ENCODE measurements at regions not wholly inside any gene's neighbourhood (a gene's known extent, or its start where the extent isn't known, plus 50 kb on each side); places are given as distances from the start of the nearest gene placed in this dataset.
"Not testable (repeated sequence)": the region's sequence is repeated elsewhere in the genome, so short reads cannot be mapped to it uniquely, and the experiment has no call there.

DNA sequence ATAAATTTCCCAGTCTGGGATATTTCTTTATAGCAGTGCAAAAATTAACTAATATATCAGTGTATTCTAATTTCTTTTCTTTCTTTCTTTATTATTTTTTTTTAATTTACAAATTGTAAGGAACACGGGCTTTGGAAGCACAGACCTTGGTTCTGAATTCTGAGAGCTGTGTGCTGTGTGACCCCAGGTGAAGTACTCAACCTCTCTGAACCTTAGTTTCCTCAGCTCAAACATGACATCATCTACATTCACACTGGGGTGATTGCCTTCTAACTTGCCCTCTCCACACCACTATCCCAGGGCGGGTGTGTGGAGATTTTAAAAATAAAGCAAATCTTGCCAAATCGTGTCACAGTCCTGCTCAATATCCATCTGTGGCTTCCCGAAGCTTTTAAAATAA lies 282.8 kb downstream of the C12orf75 start:
- no peak overlapping the region for H3K9ac ChIP-seq (ENCODE audit: low read depth, low read length)
- no peaks in the 10 kb centered on the region for H3K9me3 ChIP-seq (ENCODE audit: control insufficient read depth, insufficient read depth, low read length)
- H3K4me1 ChIP-seq (ENCODE audit: insufficient read depth, low read length): peaks cover 7% of the 10 kb centered on the region
- H3K36me3 ChIP-seq (ENCODE audit: insufficient read depth, low read length): no peaks in the 10 kb centered on the region

DNA sequence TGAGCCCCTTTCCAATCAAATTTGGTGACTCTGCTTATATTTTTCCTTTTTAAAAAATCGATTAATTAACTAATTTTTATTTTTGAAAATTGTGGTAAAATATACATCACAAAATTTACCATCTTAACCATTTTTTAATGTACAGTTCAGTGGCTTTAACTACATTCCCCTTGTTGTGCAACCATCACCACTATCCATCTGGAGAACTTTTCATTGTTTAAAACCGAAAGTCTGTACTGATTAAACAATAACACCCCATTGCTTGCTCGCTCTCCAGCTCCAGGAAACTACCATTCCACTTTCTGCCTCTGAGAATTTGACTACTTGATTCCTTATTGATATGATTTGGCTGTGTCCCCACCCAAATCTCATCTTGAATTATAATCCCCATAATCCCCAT lies 283.4 kb downstream of the C12orf75 start:
- H3K9me3 ChIP-seq (ENCODE audit: control insufficient read depth, insufficient read depth, low read length): no peaks in the 10 kb centered on the region
- H3K4me1 ChIP-seq (ENCODE audit: insufficient read depth, low read length): peaks cover 7% of the 10 kb centered on the region
- H3K9ac ChIP-seq (ENCODE audit: low read depth, low read length): no peak overlapping the region
- H3K36me3 ChIP-seq (ENCODE audit: insufficient read depth, low read length): no peaks in the 10 kb centered on the region

DNA sequence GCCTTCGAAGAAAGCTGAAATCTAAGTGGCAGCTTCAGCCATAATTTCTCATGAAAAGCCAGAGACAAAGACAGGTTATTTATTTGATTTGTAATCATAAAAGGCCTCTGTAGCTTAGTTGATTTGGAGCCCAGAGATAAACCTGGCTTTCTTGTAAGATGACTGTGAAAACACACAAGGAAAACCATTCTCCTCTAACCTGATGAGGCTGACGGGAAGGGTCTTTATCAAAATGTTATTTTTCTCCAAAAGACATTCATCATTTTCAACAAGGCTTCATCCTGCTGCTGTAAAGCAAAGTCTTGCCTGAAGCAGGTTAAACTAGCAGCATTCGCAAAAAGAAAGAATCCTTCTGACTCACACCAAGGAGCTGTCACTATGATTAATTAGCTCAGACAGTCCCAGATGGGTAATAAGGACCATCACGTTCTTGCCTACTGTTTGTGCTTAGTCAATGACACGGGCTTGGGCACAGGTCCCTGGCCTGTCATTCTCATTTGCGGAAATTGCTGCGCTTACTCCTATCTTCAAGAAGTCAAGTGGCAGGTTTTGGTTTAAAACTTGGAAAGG lies 286.6 kb downstream of the C12orf75 start:
- H3K36me3 ChIP-seq (ENCODE audit: insufficient read depth, low read length): no peaks in the 10 kb centered on the region
- no peaks in the 10 kb centered on the region for H3K9me3 ChIP-seq (ENCODE audit: control insufficient read depth, insufficient read depth, low read length)
- H3K4me1 ChIP-seq (ENCODE audit: insufficient read depth, low read length): peaks cover 7% of the 10 kb centered on the region
- H3K9ac ChIP-seq (ENCODE audit: low read depth, low read length): no peak overlapping the region

DNA sequence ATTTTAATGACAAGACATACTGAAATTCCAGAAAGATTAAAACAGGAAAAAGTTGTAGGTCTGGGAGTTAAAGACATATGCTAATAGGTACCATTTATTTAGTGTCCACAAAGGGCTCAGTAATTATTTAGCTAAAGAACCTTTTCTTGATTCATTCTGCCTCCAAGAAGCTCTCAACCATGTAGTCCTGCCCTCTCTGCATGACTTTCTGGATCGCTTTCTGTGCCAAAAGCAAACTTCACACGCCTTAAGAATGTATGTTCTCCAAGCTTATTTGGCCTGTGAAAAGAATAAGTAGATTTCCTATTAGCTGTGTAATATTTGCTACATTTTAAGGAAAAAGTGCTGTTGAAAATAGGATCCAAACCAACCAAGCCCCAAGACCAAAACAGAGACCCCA lies 291.7 kb downstream of the C12orf75 start:
- no peaks in the 10 kb centered on the region for H3K4me1 ChIP-seq (ENCODE audit: insufficient read depth, low read length)
- no peaks in the 10 kb centered on the region for H3K9me3 ChIP-seq (ENCODE audit: control insufficient read depth, insufficient read depth, low read length)
- no peaks in the 10 kb centered on the region for H3K36me3 ChIP-seq (ENCODE audit: insufficient read depth, low read length)
- H3K9ac ChIP-seq (ENCODE audit: low read depth, low read length): no peak overlapping the region

DNA sequence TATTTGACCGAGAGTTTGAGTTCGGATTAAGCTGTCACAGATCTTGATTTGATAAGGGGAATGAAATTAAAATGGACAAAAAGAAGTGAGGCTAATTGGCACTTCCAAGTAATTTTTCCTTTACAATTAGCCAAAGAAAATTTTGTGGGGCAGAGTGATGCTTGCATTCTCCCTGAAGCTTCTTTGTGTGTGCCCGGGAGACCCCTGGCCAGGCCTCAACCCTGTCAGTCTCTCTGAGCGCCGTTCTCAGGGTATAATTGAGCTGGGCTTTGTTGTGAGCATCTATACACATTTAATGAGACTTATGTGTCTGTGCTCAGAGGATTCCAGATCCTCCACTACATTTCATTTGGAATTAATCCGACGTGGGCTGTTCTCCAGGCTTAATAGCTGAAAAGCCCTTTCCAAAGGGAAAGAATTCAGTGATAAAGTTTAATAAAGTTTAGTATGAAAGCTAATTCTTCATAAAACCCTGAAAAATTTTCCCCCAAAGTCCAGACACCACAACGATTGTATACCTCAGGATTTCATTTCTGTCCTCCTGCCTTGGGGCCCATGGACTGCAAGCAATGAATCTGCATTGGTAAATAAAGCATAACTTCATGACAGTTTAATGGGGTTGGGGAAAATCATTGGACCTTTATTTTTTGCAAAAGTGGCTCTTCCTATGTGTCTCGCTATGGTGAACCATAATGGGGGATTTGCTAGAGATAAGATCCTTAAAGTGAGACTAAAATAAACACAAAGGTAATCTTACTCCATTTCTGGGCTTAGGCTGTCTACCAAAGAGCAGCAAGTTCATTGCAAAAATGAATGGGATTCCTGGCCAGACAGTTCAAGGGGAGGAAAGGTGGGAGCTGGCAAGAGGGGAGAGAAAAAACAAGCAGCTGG lies 292.6 kb downstream of the C12orf75 start:
- Histone ChIP-seq H3K9ac (ENCODE audit: low read depth, low read length) (no peak overlapping the region), H3K4me1 (ENCODE audit: insufficient read depth, low read length) (no peaks in the 10 kb centered on the region), H3K36me3 (ENCODE audit: insufficient read depth, low read length) (no peaks in the 10 kb centered on the region), H3K9me3 (ENCODE audit: control insufficient read depth, insufficient read depth, low read length) (no peaks in the 10 kb centered on the region)

DNA sequence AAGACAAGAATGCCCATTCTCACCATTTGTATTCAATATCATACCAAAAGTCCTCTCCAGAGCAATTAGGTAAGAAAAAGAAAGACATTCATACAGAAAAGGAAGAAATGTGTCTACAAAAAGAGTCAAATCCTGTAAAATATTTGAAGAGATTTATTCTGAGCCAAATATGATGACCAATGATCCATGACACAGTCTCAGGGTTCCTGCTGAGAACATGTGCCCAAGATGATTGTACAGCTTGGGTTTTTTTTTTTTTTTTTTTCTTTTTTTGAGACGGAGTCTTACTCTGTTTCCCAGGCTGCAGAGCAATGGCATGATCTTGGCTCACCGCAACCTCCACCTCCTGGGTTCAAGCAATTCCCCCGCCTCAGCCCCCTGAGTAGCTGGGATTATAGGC lies 296.2 kb downstream of the C12orf75 start:
- H3K9me3 ChIP-seq (ENCODE audit: control insufficient read depth, insufficient read depth, low read length): no peaks in the 10 kb centered on the region
- H3K9ac ChIP-seq (ENCODE audit: low read depth, low read length): no peak overlapping the region
- H3K4me1 ChIP-seq (ENCODE audit: insufficient read depth, low read length): no peaks in the 10 kb centered on the region
- no peaks in the 10 kb centered on the region for H3K36me3 ChIP-seq (ENCODE audit: insufficient read depth, low read length)

DNA sequence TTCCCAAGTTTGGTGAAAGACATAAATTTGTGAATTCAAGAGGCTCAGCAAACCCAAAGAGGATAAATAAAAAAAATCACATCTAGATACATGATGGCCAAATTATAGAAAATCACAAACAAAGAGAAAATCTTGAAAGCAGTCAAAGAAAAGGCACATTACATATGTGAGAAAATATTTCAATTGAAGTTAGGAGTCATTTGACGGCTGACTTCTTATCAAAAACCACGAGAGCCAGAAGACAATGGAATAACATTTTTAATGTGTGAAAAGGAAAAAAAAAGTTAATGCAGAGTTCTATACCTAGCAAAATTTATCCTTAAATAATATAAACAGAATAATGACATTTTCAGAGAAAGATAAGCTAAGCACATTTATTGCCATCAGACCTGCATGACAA lies 307.0 kb downstream of the C12orf75 start:
- Histone ChIP-seq H3K9me3 (ENCODE audit: control insufficient read depth, insufficient read depth, low read length) (peaks cover 4% of the 10 kb centered on the region; the same call in 1 of the 2 replicates), H3K9ac (ENCODE audit: low read depth, low read length) (no peak overlapping the region), H3K4me1 (ENCODE audit: insufficient read depth, low read length) (no peaks in the 10 kb centered on the region)

GRCh38 chr12:105640761-105641160 lies 310.3 kb downstream of the C12orf75 start:
- Histone ChIP-seq H3K9ac (ENCODE audit: low read depth, low read length) (no peak overlapping the region), H3K36me3 (ENCODE audit: insufficient read depth, low read length) (no peaks in the 10 kb centered on the region)

More for the DNA sequence above, 307.0 kb downstream of the C12orf75 start:
- H3K36me3 ChIP-seq (ENCODE audit: insufficient read depth, low read length): no peaks in the 10 kb centered on the region

GRCh38 chr12:105641749-105642148 lies 311.3 kb downstream of the C12orf75 start:
- Histone ChIP-seq H3K36me3 (ENCODE audit: insufficient read depth, low read length) (no peaks in the 10 kb centered on the region), H3K9ac (ENCODE audit: low read depth, low read length) (no peak overlapping the region), H3K4me1 (ENCODE audit: insufficient read depth, low read length) (no peaks in the 10 kb centered on the region), H3K9me3 (ENCODE audit: control insufficient read depth, insufficient read depth, low read length) (peaks cover 4% of the 10 kb centered on the region; the same call in 1 of the 2 replicates)

More at GRCh38 chr12:105640761-105641160, 310.3 kb downstream of the C12orf75 start:
- Histone ChIP-seq H3K9me3 (ENCODE audit: control insufficient read depth, insufficient read depth, low read length) (peaks cover 4% of the 10 kb centered on the region; the same call in 1 of the 2 replicates), H3K4me1 (ENCODE audit: insufficient read depth, low read length) (no peaks in the 10 kb centered on the region)

- H3K4me1 ChIP-seq (ENCODE audit: insufficient read depth, low read length): no peaks in the 10 kb centered on the region
- H3K9ac ChIP-seq (ENCODE audit: low read depth, low read length): no peak overlapping the region
- H3K36me3 ChIP-seq (ENCODE audit: insufficient read depth, low read length): no peaks in the 10 kb centered on the region
- H3K9me3 ChIP-seq (ENCODE audit: control insufficient read depth, insufficient read depth, low read length): no peaks in the 10 kb centered on the region
Measured at GRCh38 chr12:105644770-105645169, 314.3 kb downstream of the C12orf75 start.

- Histone ChIP-seq H3K36me3 (ENCODE audit: insufficient read depth, low read length) (no peaks in the 10 kb centered on the region), H3K9me3 (ENCODE audit: control insufficient read depth, insufficient read depth, low read length) (no peaks in the 10 kb centered on the region), H3K4me1 (ENCODE audit: insufficient read depth, low read length) (no peaks in the 10 kb centered on the region), H3K9ac (ENCODE audit: low read depth, low read length) (no peak overlapping the region)
Measured at GRCh38 chr12:105654606-105655005, 324.1 kb downstream of the C12orf75 start.

GRCh38 chr12:105658389-105658788 lies 327.9 kb downstream of the C12orf75 start:
- no peak overlapping the region for H3K9ac ChIP-seq (ENCODE audit: low read depth, low read length)

GRCh38 chr12:105659355-105660075 lies 329.0 kb downstream of the C12orf75 start:
- H3K36me3 ChIP-seq (ENCODE audit: insufficient read depth, low read length): no peaks in the 10 kb centered on the region
- no peaks in the 10 kb centered on the region for H3K9me3 ChIP-seq (ENCODE audit: control insufficient read depth, insufficient read depth, low read length)
- H3K4me1 ChIP-seq (ENCODE audit: insufficient read depth, low read length): no peaks in the 10 kb centered on the region
- H3K9ac ChIP-seq (ENCODE audit: low read depth, low read length): no peak overlapping the region

More at GRCh38 chr12:105658389-105658788, 327.9 kb downstream of the C12orf75 start:
- H3K4me1 ChIP-seq (ENCODE audit: insufficient read depth, low read length): no peaks in the 10 kb centered on the region
- no peaks in the 10 kb centered on the region for H3K9me3 ChIP-seq (ENCODE audit: control insufficient read depth, insufficient read depth, low read length)
- no peaks in the 10 kb centered on the region for H3K36me3 ChIP-seq (ENCODE audit: insufficient read depth, low read length)

DNA sequence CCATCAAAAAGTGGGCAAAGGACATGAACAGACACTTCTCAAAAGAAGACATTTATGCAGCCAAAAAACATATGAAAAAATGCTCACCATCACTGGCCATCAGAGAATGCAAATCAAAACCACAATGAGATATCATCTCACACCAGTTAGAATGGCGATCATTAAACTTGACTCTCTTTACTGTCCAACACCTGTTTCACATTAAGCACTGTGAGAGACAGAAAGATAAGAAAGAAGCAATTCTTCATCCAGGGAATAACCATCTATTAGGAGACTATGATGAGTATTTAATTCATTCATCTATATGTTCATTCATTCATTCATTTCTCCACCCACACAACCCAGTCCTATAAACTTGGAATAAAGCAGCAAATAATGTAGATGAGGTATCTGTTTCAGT lies 334.3 kb downstream of the C12orf75 start:
- not testable (repeated sequence) for H3K9ac ChIP-seq (ENCODE audit: low read depth, low read length); H3K36me3 ChIP-seq (ENCODE audit: insufficient read depth, low read length); H3K9me3 ChIP-seq (ENCODE audit: control insufficient read depth, insufficient read depth, low read length); H3K4me1 ChIP-seq (ENCODE audit: insufficient read depth, low read length)

All from ES-I3 (cell line).